ENCODE measurements at regions not wholly inside any gene's neighbourhood (a gene's known extent, or its start where the extent isn't known, plus 50 kb on each side); places are given as distances from the start of the nearest gene placed in this dataset.

DNA sequence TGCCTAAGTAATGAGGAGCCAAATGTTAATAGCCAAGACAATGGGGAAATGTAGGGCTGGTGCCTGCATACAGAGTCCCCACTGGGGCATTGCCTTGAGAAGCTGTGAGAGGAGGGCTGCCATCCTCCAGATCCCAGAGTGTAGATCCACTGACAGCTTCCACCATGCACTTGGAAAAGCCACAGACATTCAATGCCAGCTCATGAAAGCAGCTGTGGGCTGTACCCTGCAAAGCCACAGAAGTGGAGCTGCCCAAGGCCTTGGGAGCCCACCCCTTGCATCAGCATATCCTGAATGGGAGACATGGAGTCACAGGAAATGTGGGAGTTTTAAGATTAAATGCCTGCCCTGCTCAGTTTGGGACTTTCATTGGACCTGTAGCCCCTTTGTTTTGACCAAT, 244.7 kb downstream of the BTG1 start:
- TF ChIP-seq CTCF (IDR thresholded peaks at IDR 0.05) (no peak), POLR2AphosphoS5 (IDR thresholded peaks at IDR 0.05) (no peak)

Measured in sigmoid colon (tissue), 4 donors.